ENCODE measurements at regions not wholly inside any gene's neighbourhood (a gene's known extent, or its start where the extent isn't known, plus 50 kb on each side); places are given as distances from the start of the nearest gene placed in this dataset.

DNA sequence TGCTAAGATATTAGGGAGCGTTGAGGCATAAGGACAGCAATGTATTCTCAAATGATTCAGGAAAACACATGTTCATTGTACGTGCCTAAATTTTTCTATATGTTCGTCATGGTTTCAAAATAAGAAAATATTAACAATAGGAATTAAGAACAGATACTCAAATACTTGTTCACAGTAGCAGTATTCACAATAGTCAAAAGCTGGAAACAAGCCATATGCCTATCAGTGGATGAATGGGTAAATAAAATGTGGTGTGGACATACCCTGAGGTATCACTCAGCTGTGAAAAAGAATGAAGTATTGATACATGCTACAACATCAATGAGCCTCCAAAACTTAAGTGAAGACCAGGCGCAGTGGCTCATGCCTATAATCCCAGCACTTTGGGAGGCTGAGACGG, 84.7 kb upstream of the PTER start:
- Histone ChIP-seq H3K9ac (ENCODE audit: low read length) (no peak overlapping the region), H3K4me1 (ENCODE audit: low read length) (no peaks in the 10 kb centered on the region), H3K79me2 (ENCODE audit: low read length) (no peaks in the 10 kb centered on the region), H3K9me3 (ENCODE audit: insufficient read depth, low read length) (no peaks in the 10 kb centered on the region), H3K27me3 (ENCODE audit: low read depth, low read length) (no peaks in the 10 kb centered on the region), H3K4me2 (ENCODE audit: low read length) (no peak overlapping the region), H3K27ac (ENCODE audit: low read length) (no peak overlapping the region), H4K20me1 (ENCODE audit: insufficient read depth, low read length) (no peaks in the 10 kb centered on the region), H3K4me3 (ENCODE audit: low read length) (no peak overlapping the region), H3K36me3 (replicated peaks; ENCODE audit: low read depth, low read length) (no peaks in the 10 kb centered on the region), H2AFZ (ENCODE audit: low read depth, low read length) (no peak overlapping the region)
- TF ChIP-seq, protein P1, sequence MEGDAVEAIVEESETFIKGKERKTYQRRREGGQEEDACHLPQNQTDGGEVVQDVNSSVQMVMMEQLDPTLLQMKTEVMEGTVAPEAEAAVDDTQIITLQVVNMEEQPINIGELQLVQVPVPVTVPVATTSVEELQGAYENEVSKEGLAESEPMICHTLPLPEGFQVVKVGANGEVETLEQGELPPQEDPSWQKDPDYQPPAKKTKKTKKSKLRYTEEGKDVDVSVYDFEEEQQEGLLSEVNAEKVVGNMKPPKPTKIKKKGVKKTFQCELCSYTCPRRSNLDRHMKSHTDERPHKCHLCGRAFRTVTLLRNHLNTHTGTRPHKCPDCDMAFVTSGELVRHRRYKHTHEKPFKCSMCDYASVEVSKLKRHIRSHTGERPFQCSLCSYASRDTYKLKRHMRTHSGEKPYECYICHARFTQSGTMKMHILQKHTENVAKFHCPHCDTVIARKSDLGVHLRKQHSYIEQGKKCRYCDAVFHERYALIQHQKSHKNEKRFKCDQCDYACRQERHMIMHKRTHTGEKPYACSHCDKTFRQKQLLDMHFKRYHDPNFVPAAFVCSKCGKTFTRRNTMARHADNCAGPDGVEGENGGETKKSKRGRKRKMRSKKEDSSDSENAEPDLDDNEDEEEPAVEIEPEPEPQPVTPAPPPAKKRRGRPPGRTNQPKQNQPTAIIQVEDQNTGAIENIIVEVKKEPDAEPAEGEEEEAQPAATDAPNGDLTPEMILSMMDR (IDR thresholded peaks at IDR 0.05; ENCODE audit: low read depth, low read length), result no peak

DNA sequence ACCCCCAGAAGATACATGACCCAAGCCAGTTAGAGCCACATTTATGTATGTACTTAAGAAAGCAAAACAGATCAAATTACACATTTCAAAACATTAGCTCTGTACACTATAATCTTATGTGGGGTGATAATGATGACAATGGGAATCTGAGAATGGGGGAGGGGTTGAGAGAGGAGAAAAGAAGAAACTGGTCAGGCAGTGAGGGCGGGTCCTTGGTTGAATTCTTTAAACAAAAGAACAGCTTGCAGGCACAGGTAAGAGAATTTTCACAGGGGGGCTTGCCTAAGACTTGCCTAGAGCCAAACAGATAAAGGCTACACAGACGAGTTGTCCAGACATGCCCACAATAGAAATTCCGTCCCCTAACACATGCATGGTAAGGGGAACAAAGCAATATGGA, 76.8 kb upstream of the PTER start:
- Histone ChIP-seq H2AFZ (ENCODE audit: low read depth, low read length) (no peak overlapping the region), H3K27ac (ENCODE audit: low read length) (no peak overlapping the region), H3K36me3 (replicated peaks; ENCODE audit: low read depth, low read length) (no peaks in the 10 kb centered on the region), H4K20me1 (ENCODE audit: insufficient read depth, low read length) (no peaks in the 10 kb centered on the region), H3K4me3 (ENCODE audit: low read length) (no peak overlapping the region), H3K9me3 (ENCODE audit: insufficient read depth, low read length) (no peaks in the 10 kb centered on the region), H3K79me2 (ENCODE audit: low read length) (no peaks in the 10 kb centered on the region), H3K9ac (ENCODE audit: low read length) (no peak overlapping the region), H3K4me2 (ENCODE audit: low read length) (no peak overlapping the region), H3K27me3 (ENCODE audit: low read depth, low read length) (no peaks in the 10 kb centered on the region), H3K4me1 (ENCODE audit: low read length) (no peaks in the 10 kb centered on the region)
- no peak for TF ChIP-seq EZH2phosphoT487 (IDR thresholded peaks at IDR 0.05; ENCODE audit: low read depth)
- TF ChIP-seq, protein P1 (IDR thresholded peaks at IDR 0.05; ENCODE audit: low read depth, low read length), result no peak

DNA sequence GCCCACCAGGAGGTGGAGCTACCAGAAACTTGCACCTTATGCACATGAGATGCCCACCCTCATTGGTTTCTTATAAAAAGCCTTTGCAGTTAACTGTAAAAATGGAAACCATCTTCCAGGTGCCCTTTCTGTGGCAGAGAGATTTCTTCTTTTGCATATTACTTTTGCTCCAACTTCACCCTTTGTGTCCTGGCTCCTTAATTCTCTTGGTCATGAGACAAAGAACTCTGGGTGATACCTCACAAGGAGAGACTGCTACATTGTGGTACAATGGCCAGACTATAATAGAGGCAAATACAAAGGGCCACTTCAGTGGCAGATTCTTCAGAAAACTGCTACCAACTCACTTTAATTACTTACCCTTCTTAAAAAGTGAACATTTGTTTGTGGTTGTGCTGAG, 76.4 kb upstream of the PTER start:
- Histone ChIP-seq H3K27ac (ENCODE audit: low read length) (no peak overlapping the region), H4K20me1 (ENCODE audit: insufficient read depth, low read length) (no peaks in the 10 kb centered on the region), H3K36me3 (replicated peaks; ENCODE audit: low read depth, low read length) (no peaks in the 10 kb centered on the region), H2AFZ (ENCODE audit: low read depth, low read length) (no peak overlapping the region), H3K79me2 (ENCODE audit: low read length) (no peaks in the 10 kb centered on the region), H3K27me3 (ENCODE audit: low read depth, low read length) (no peaks in the 10 kb centered on the region), H3K9me3 (ENCODE audit: insufficient read depth, low read length) (no peaks in the 10 kb centered on the region), H3K9ac (ENCODE audit: low read length) (no peak overlapping the region), H3K4me1 (ENCODE audit: low read length) (no peaks in the 10 kb centered on the region), H3K4me2 (ENCODE audit: low read length) (no peak overlapping the region), H3K4me3 (ENCODE audit: low read length) (no peak overlapping the region)
- no peak for TF ChIP-seq EZH2phosphoT487 (IDR thresholded peaks at IDR 0.05; ENCODE audit: low read depth)
- TF ChIP-seq, protein P1 (IDR thresholded peaks at IDR 0.05; ENCODE audit: low read depth, low read length), result no peak

DNA sequence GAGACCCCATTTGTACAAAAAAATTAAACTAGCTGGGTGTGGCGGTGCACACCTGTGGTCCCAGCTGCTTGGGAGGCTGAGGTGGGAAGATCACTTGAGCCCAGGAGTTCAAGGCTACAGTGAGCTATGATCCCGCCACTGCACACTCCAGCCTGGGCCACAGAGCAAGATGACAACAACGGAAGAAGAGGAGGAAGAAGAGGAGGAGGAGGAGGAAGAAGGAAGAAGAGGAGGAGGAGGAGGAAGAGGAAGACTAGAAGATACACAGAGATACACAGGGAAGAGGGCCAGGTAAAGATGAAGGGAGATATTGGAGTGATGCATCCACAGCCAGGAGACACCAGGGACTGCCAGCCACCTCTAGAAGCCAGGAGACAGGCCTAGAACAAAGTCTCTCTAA, 75.7 kb upstream of the PTER start:
- Histone ChIP-seq H3K27ac (ENCODE audit: low read length) (no peak overlapping the region), H3K36me3 (replicated peaks; ENCODE audit: low read depth, low read length) (no peaks in the 10 kb centered on the region), H2AFZ (ENCODE audit: low read depth, low read length) (no peak overlapping the region), H3K4me3 (ENCODE audit: low read length) (no peak overlapping the region), H3K79me2 (ENCODE audit: low read length) (no peaks in the 10 kb centered on the region), H3K9me3 (ENCODE audit: insufficient read depth, low read length) (no peaks in the 10 kb centered on the region), H3K4me2 (ENCODE audit: low read length) (no peak overlapping the region), H4K20me1 (ENCODE audit: insufficient read depth, low read length) (no peaks in the 10 kb centered on the region), H3K9ac (ENCODE audit: low read length) (no peak overlapping the region), H3K27me3 (ENCODE audit: low read depth, low read length) (no peaks in the 10 kb centered on the region), H3K4me1 (ENCODE audit: low read length) (no peaks in the 10 kb centered on the region)
- TF ChIP-seq EZH2phosphoT487 (IDR thresholded peaks at IDR 0.05; ENCODE audit: low read depth), result no peak
- TF ChIP-seq, protein P1 (IDR thresholded peaks at IDR 0.05; ENCODE audit: low read depth, low read length), result no peak

Measured in OCI-LY3 (cell line).